ENCODE measurements at regions not wholly inside any gene's neighbourhood (a gene's known extent, or its start where the extent isn't known, plus 50 kb on each side); places are given as distances from the start of the nearest gene placed in this dataset.
A peak's percentile ranks its signal among the peaks of the same experiment; 100 is the strongest.
"Not testable (repeated sequence)": the region's sequence is repeated elsewhere in the genome, so short reads cannot be mapped to it uniquely, and the experiment has no call there.

- Histone ChIP-seq H3K27me3 (ENCODE audit: control insufficient read depth, insufficient read depth, low read length) (no peaks in the 10 kb centered on the region), H3K36me3 (replicated peaks; ENCODE audit: control insufficient read depth, insufficient read depth, low read length) (no peaks in the 10 kb centered on the region), H3K4me3 (ENCODE audit: insufficient read depth, low read depth, low read length) (no peak overlapping the region)
- no peak for DNase-seq
Measured at GRCh38 chr11:41784513-41785335, 325.3 kb upstream of the LRRC4C start.

- no peaks in the 10 kb centered on the region for H3K36me3 ChIP-seq (replicated peaks; ENCODE audit: control insufficient read depth, insufficient read depth, low read length)
- no peak for DNase-seq
- no peak overlapping the region for H3K4me3 ChIP-seq (ENCODE audit: insufficient read depth, low read depth, low read length)
- no peaks in the 10 kb centered on the region for H3K27me3 ChIP-seq (ENCODE audit: control insufficient read depth, insufficient read depth, low read length)
Measured at GRCh38 chr11:41786087-41786486, 326.6 kb upstream of the LRRC4C start.

- Histone ChIP-seq H3K36me3 (replicated peaks; ENCODE audit: control insufficient read depth, insufficient read depth, low read length) (no peaks in the 10 kb centered on the region), H3K27me3 (ENCODE audit: control insufficient read depth, insufficient read depth, low read length) (no peaks in the 10 kb centered on the region), H3K4me3 (ENCODE audit: insufficient read depth, low read depth, low read length) (no peak overlapping the region)
- no peak for DNase-seq
Measured at GRCh38 chr11:41788177-41788576, 328.7 kb upstream of the LRRC4C start.

GRCh38 chr11:41789376-41789775, 329.9 kb upstream of the LRRC4C start:
- no peak overlapping the region for H3K4me3 ChIP-seq (ENCODE audit: insufficient read depth, low read depth, low read length)
- DNase-seq = no peak

GRCh38 chr11:41795004-41795403, 335.6 kb upstream of the LRRC4C start:
- no peaks in the 10 kb centered on the region for H3K36me3 ChIP-seq (replicated peaks; ENCODE audit: control insufficient read depth, insufficient read depth, low read length)
- H3K27me3 ChIP-seq (ENCODE audit: control insufficient read depth, insufficient read depth, low read length) = no peaks in the 10 kb centered on the region
- no peak overlapping the region for H3K4me3 ChIP-seq (ENCODE audit: insufficient read depth, low read depth, low read length)
- no peak for DNase-seq

More at GRCh38 chr11:41789376-41789775, 329.9 kb upstream of the LRRC4C start:
- Histone ChIP-seq H3K27me3 (ENCODE audit: control insufficient read depth, insufficient read depth, low read length) (no peaks in the 10 kb centered on the region), H3K36me3 (replicated peaks; ENCODE audit: control insufficient read depth, insufficient read depth, low read length) (no peaks in the 10 kb centered on the region)

GRCh38 chr11:41799754-41800153, 340.3 kb upstream of the LRRC4C start:
- H3K4me3 ChIP-seq (ENCODE audit: insufficient read depth, low read depth, low read length) = no peak overlapping the region
- H3K27me3 ChIP-seq (ENCODE audit: control insufficient read depth, insufficient read depth, low read length) = no peaks in the 10 kb centered on the region
- DNase-seq = no peak
- H3K36me3 ChIP-seq (replicated peaks; ENCODE audit: control insufficient read depth, insufficient read depth, low read length) = no peaks in the 10 kb centered on the region

- Histone ChIP-seq H3K27me3 (ENCODE audit: control insufficient read depth, insufficient read depth, low read length) (no peaks in the 10 kb centered on the region), H3K4me3 (ENCODE audit: insufficient read depth, low read depth, low read length) (no peak overlapping the region), H3K36me3 (replicated peaks; ENCODE audit: control insufficient read depth, insufficient read depth, low read length) (no peaks in the 10 kb centered on the region)
- DNase-seq = no peak
Measured at GRCh38 chr11:41803895-41804294, 344.4 kb upstream of the LRRC4C start.

GRCh38 chr11:41816396-41816795, 356.9 kb upstream of the LRRC4C start:
- H3K36me3 ChIP-seq (replicated peaks; ENCODE audit: control insufficient read depth, insufficient read depth, low read length) = no peaks in the 10 kb centered on the region
- DNase-seq = no peak
- no peaks in the 10 kb centered on the region for H3K27me3 ChIP-seq (ENCODE audit: control insufficient read depth, insufficient read depth, low read length)
- H3K4me3 ChIP-seq (ENCODE audit: insufficient read depth, low read depth, low read length) = no peak overlapping the region

GRCh38 chr11:41824287-41824686, 364.8 kb upstream of the LRRC4C start:
- H3K4me3 ChIP-seq (ENCODE audit: insufficient read depth, low read depth, low read length); DNase-seq; H3K27me3 ChIP-seq (ENCODE audit: control insufficient read depth, insufficient read depth, low read length); H3K36me3 ChIP-seq (replicated peaks; ENCODE audit: control insufficient read depth, insufficient read depth, low read length): not testable (repeated sequence)

- Histone ChIP-seq H3K4me3 (ENCODE audit: insufficient read depth, low read depth, low read length) (no peak overlapping the region), H3K27me3 (ENCODE audit: control insufficient read depth, insufficient read depth, low read length) (no peaks in the 10 kb centered on the region), H3K36me3 (replicated peaks; ENCODE audit: control insufficient read depth, insufficient read depth, low read length) (no peaks in the 10 kb centered on the region)
- no peak for DNase-seq
Measured at GRCh38 chr11:41826085-41826484, 366.6 kb upstream of the LRRC4C start.

GRCh38 chr11:41836431-41836830, 377.0 kb upstream of the LRRC4C start:
- no peak for DNase-seq
- no peaks in the 10 kb centered on the region for H3K36me3 ChIP-seq (replicated peaks; ENCODE audit: control insufficient read depth, insufficient read depth, low read length)
- no peak overlapping the region for H3K4me3 ChIP-seq (ENCODE audit: insufficient read depth, low read depth, low read length)
- H3K27me3 ChIP-seq (ENCODE audit: control insufficient read depth, insufficient read depth, low read length) = no peaks in the 10 kb centered on the region; the same call in 1 of the 2 replicates

GRCh38 chr11:41842673-41843072, 383.2 kb upstream of the LRRC4C start:
- Histone ChIP-seq H3K36me3 (replicated peaks; ENCODE audit: control insufficient read depth, insufficient read depth, low read length) (no peaks in the 10 kb centered on the region), H3K27me3 (ENCODE audit: control insufficient read depth, insufficient read depth, low read length) (no peaks in the 10 kb centered on the region; the same call in 1 of the 2 replicates), H3K4me3 (ENCODE audit: insufficient read depth, low read depth, low read length) (no peak overlapping the region)
- no peak for DNase-seq

- no peak overlapping the region for H3K4me3 ChIP-seq (ENCODE audit: insufficient read depth, low read depth, low read length)
- peak; percentile 7 for DNase-seq
- H3K36me3 ChIP-seq (replicated peaks; ENCODE audit: control insufficient read depth, insufficient read depth, low read length) = no peaks in the 10 kb centered on the region
- H3K27me3 ChIP-seq (ENCODE audit: control insufficient read depth, insufficient read depth, low read length) = no peaks in the 10 kb centered on the region
Measured at GRCh38 chr11:41845066-41845465, 385.6 kb upstream of the LRRC4C start.

GRCh38 chr11:41848349-41848748, 388.9 kb upstream of the LRRC4C start:
- no peak overlapping the region for H3K4me3 ChIP-seq (ENCODE audit: insufficient read depth, low read depth, low read length)
- H3K27me3 ChIP-seq (ENCODE audit: control insufficient read depth, insufficient read depth, low read length) = no peaks in the 10 kb centered on the region
- no peaks in the 10 kb centered on the region for H3K36me3 ChIP-seq (replicated peaks; ENCODE audit: control insufficient read depth, insufficient read depth, low read length)
- DNase-seq = no peak

- H3K4me3 ChIP-seq (ENCODE audit: insufficient read depth, low read depth, low read length) = no peak overlapping the region
- no peaks in the 10 kb centered on the region for H3K36me3 ChIP-seq (replicated peaks; ENCODE audit: control insufficient read depth, insufficient read depth, low read length)
- no peak for DNase-seq
- H3K27me3 ChIP-seq (ENCODE audit: control insufficient read depth, insufficient read depth, low read length) = no peaks in the 10 kb centered on the region
Measured at GRCh38 chr11:41849250-41849649, 389.8 kb upstream of the LRRC4C start.

Measured in H7 (cell line).